SH-SY5Y (cell line): ENCODE measurements at regions not wholly inside any gene's neighbourhood (a gene's known extent, or its start where the extent isn't known, plus 50 kb on each side); places are given as distances from the start of the nearest gene placed in this dataset.

ENCODE experiments used
- GATA2 ChIP-seq: IDR thresholded peaks from 2 replicates; pipeline ENCODE4 v1.6.1; 2011; ENCODE audit warnings: mild to moderate bottlenecking, low read depth, low read length
- GATA3 ChIP-seq: IDR thresholded peaks from 2 replicates; pipeline ENCODE4 v1.6.1; 2011; ENCODE audit warnings: low read depth, mild to moderate bottlenecking, low read length, moderate library complexity

DNA sequence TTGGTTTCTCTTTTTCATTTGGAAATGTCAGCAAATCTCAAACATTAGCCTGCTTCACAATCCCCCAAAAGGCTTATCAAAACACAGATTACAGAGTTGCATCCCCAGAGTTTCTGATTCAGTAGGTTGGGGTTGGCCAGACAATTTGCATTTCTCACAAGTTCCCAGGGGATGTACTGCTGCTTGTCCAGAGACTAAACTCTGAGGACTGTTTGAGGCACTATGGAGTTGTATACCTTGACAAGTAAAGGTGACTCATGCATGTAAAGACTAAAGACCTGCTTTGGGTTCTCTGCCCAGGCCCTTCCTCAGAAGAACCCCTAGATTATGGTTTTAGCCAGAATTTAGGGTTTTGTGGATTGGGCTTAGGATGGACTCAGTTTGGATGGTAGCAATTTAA, 151.1 kb upstream of the ARHGEF26 start:
- TF ChIP-seq GATA3 (no peak), GATA2 (no peak)
